B cell (primary cell): ENCODE measurements at regions not wholly inside any gene's neighbourhood (a gene's known extent, or its start where the extent isn't known, plus 50 kb on each side); places are given as distances from the start of the nearest gene placed in this dataset.

Experiments used
- ATAC-seq: fragments of 200-7000 bp; cut with Tn5 transposase; one replicate; pipeline ENCODE4 v1.10.0; 2021; ENCODE audit warnings: low read depth, mild to moderate bottlenecking, moderate number of reproducible peaks, moderate library complexity
- CTCF ChIA-PET: fragments of 350-600 bp; sonication (Branson Sonifier 250); formaldehyde crosslinking; loops from one replicate; lab custom pipeline; 2021; ENCODE audit warnings: antibody characterized with exemption, inconsistent platforms; lab: Charles Lee
- POLR2A ChIA-PET: fragments of 350-600 bp; sonication (Branson Sonifier 250); formaldehyde crosslinking; loops from one replicate; lab custom pipeline; 2021; ENCODE audit warnings: antibody characterized with exemption; lab: Charles Lee
- DNase-seq: peaks from one replicate; pipeline ENCODE4 v3.0.0; 2013
- H2AFZ ChIP-seq: 2 replicates; pipeline ENCODE4 v1.6.1; 2012; ENCODE audit warnings: mild to moderate bottlenecking, low read depth, low read length; ENCODE audit not compliant: insufficient read depth, poor library complexity, severe bottlenecking
- H3K27ac ChIP-seq, 2 donors: 1 replicate in 1 of 2; 2 replicates in 1 of 2; pipeline ENCODE4 v1.5.1; 2012 to 2013; ENCODE audit warnings: low read length in 2 of 2, mild to moderate bottlenecking in 2 of 2, moderate library complexity in 1 of 2
- H3K27me3 ChIP-seq, 4 experiments: fragments of 200-600 bp in 1 of 4; sonication (generic) in 1 of 4; replicated peaks in 1 of 4; 1 replicate in 2 of 4; 2 replicates in 2 of 4; pipeline versions ENCODE4 v1.6.1 to v1.7.0; 2013 to 2016; ENCODE audit warnings: low read length in 3 of 4, mild to moderate bottlenecking in 2 of 4, mixed read lengths in 1 of 4, moderate library complexity in 1 of 4; ENCODE audit not compliant: insufficient read depth in 4 of 4, control insufficient read depth in 3 of 4; ENCODE audit errors: control extremely low read depth in 1 of 4
- H3K36me3 ChIP-seq, 2 experiments: replicated peaks in 1 of 2; 1 replicate in 1 of 2; 2 replicates in 1 of 2; pipeline versions ENCODE4 v1.6.1 to v1.7.1; 2013; ENCODE audit warnings: low read length in 1 of 2; ENCODE audit not compliant: insufficient read depth in 2 of 2, control insufficient read depth in 1 of 2; ENCODE audit errors: control extremely low read depth in 1 of 2, extremely low read depth in 1 of 2
- H3K4me1 ChIP-seq, 2 donors: fragments of 200-600 bp in 1 of 2; sonication (generic) in 1 of 2; 1 replicate in 1 of 2; 2 replicates in 1 of 2; pipeline versions ENCODE4 v1.5.1 to v1.6.1; 2013 to 2017; ENCODE audit warnings: low read length in 2 of 2; ENCODE audit not compliant: control insufficient read depth in 2 of 2, insufficient read depth in 2 of 2
- H3K4me2 ChIP-seq: replicated peaks from 2 replicates; pipeline ENCODE3; 2012; ENCODE audit warnings: mild to moderate bottlenecking, low read depth, low read length; ENCODE audit not compliant: poor library complexity, severe bottlenecking
- H3K4me3 ChIP-seq, 5 experiments: fragments of 200-600 bp in 1 of 5; sonication (generic) in 1 of 5; 1 replicate in 3 of 5; 2 replicates in 2 of 5; pipeline versions ENCODE4 v1.5.1 to v1.7.0; 2011 to 2016; ENCODE audit warnings: low read length in 4 of 5, mild to moderate bottlenecking in 4 of 5, low read depth in 2 of 5, control low read depth in 1 of 5, moderate library complexity in 1 of 5; ENCODE audit not compliant: insufficient read depth in 1 of 5; ENCODE audit errors: control extremely low read depth in 1 of 5, extremely low read depth in 1 of 5
- H3K79me2 ChIP-seq: fragments of 200-600 bp; sonication (generic); one replicate; pipeline ENCODE4 v1.6.0; 2016; ENCODE audit warnings: low read length; ENCODE audit not compliant: control insufficient read depth, insufficient read depth
- H3K9ac ChIP-seq: fragments of 200-600 bp; sonication (generic); 2 replicates; pipeline ENCODE4 v1.6.1; 2017; ENCODE audit warnings: mild to moderate bottlenecking, low read length, moderate library complexity
- H3K9me3 ChIP-seq, 3 donors: one replicate each; pipeline versions ENCODE4 v1.6.1 to v1.7.1; 2013; ENCODE audit warnings: low read length in 2 of 3; ENCODE audit not compliant: control insufficient read depth in 2 of 3, insufficient read depth in 1 of 3; ENCODE audit errors: control extremely low read depth in 1 of 3
- H4K20me1 ChIP-seq: 2 replicates; pipeline ENCODE4 v1.6.0; 2012; ENCODE audit warnings: mild to moderate bottlenecking, low read length; ENCODE audit not compliant: insufficient read depth, control insufficient read depth, poor library complexity, severe bottlenecking
- H3K27ac Mint-ChIP-seq: one replicate; pipeline ENCODE4 v1.8.0; 2021; ENCODE audit warnings: mixed read lengths
- H3K27me3 Mint-ChIP-seq: one replicate; pipeline ENCODE4 v1.8.0; 2021; ENCODE audit warnings: mixed read lengths
- H3K4me1 Mint-ChIP-seq: one replicate; pipeline ENCODE4 v1.8.0; 2021; ENCODE audit warnings: mixed read lengths
- H3K4me3 Mint-ChIP-seq: one replicate; pipeline ENCODE4 v1.8.0; 2021; ENCODE audit warnings: mixed read lengths
- H3K9me3 Mint-ChIP-seq: one replicate; pipeline ENCODE4 v1.8.0; 2022; ENCODE audit warnings: mixed read lengths; ENCODE audit not compliant: insufficient read depth
- CTCF ChIP-seq: fragments of 200-600 bp; IDR thresholded peaks from one replicate; pipeline ENCODE4 v1.8.0; 2022; ENCODE audit warnings: antibody characterized with exemption, mild to moderate bottlenecking
- EZH2 ChIP-seq: IDR thresholded peaks from 2 replicates; pipeline ENCODE4 v1.6.1; 2012; ENCODE audit warnings: borderline replicate concordance, low read depth, mild to moderate bottlenecking, moderate library complexity, low read length; ENCODE audit not compliant: insufficient read depth, poor library complexity, severe bottlenecking
- WGBS: methylation state at CpG from one replicate; pipeline ENCODE4 v1.1.5; 2013; ENCODE audit warnings: missing lambda C conversion rate; ENCODE audit not compliant: insufficient coverage; 5-methylcytosine and 5-hydroxymethylcytosine counted together
- intact Hi-C: fragments of 100-400 bp; cut with micrococcal nuclease; formaldehyde crosslinking; loops from one replicate; pipeline ENCODE4 v1.10.0; 2022

- H3K27me3 Mint-ChIP-seq, result peaks cover 18% of the 10 kb centered on the region
- no peaks in the 10 kb centered on the region for H4K20me1 ChIP-seq
- H3K4me1 Mint-ChIP-seq, result peaks cover 20% of the 10 kb centered on the region
- no peak overlapping the region for H3K4me3 Mint-ChIP-seq
- CTCF ChIA-PET, result no interaction called here
- TF ChIP-seq EZH2 (no peak), CTCF (no peak)
- POLR2A ChIA-PET, result no interaction called here
- H3K9ac ChIP-seq, result no peak overlapping the region
- peaks cover 2% of the 10 kb centered on the region for H3K9me3 Mint-ChIP-seq
- H3K9me3 ChIP-seq, result peaks cover 0 to 15% (median 0%) of the 10 kb centered on the region in 3 donors
- ATAC-seq, result no peak
- peaks cover 10 to 31% of the 10 kb centered on the region in 2 donors for H3K4me1 ChIP-seq
- DNase-seq, result no peak
- no peak overlapping the region for H2AFZ ChIP-seq
- H3K27me3 ChIP-seq, result peaks cover 0 to 16% (median 0%) of the 10 kb centered on the region in 4 experiments
- no peak overlapping the region for H3K27ac ChIP-seq
- intact Hi-C loops, result no loop called here
- H3K36me3 ChIP-seq, result no peaks in the 10 kb centered on the region
- H3K4me3 ChIP-seq, result no peak overlapping the region
- no peak overlapping the region for H3K27ac Mint-ChIP-seq
- no peaks in the 10 kb centered on the region for H3K79me2 ChIP-seq
- H3K4me2 ChIP-seq, result no peak overlapping the region
Observed at GRCh38 chr3:71990545-71990944, 205.6 kb upstream of the PROK2 start.

- Mint-ChIP-seq H3K4me1 (peaks cover 30% of the 10 kb centered on the region), H3K27me3 (peaks cover 21% of the 10 kb centered on the region), H3K4me3 (no peak overlapping the region), H3K9me3 (peaks cover 2% of the 10 kb centered on the region), H3K27ac (no peak overlapping the region)
- ATAC-seq, result no peak
- POLR2A ChIA-PET, result no interaction called here
- peaks cover 0 to 15% (median 0%) of the 10 kb centered on the region in 3 donors for H3K9me3 ChIP-seq
- no peak overlapping the region for H3K9ac ChIP-seq
- peaks cover 0 to 18% (median under 1%) of the 10 kb centered on the region in 4 experiments for H3K27me3 ChIP-seq
- H3K27ac ChIP-seq, result no peak overlapping the region
- H3K79me2 ChIP-seq, result no peaks in the 10 kb centered on the region
- DNase-seq, result no peak
- no peaks in the 10 kb centered on the region for H3K36me3 ChIP-seq
- no peak overlapping the region for H3K4me3 ChIP-seq
- CTCF ChIA-PET, result no interaction called here
- no peaks in the 10 kb centered on the region for H4K20me1 ChIP-seq
- TF ChIP-seq EZH2, result no peak
- TF ChIP-seq CTCF, result no peak
- intact Hi-C loops, result no loop called here
- 91% methylated on average over 2 of the region's 4 CpGs for WGBS
- no peak overlapping the region for H3K4me2 ChIP-seq
- H3K4me1 ChIP-seq, result peaks cover 24 to 45% of the 10 kb centered on the region in 2 donors
- H2AFZ ChIP-seq, result no peak overlapping the region
Observed at GRCh38 chr3:71989165-71989564, 204.2 kb upstream of the PROK2 start.
